EH (cell line): ENCODE measurements at regions not wholly inside any gene's neighbourhood (a gene's known extent, or its start where the extent isn't known, plus 50 kb on each side); places are given as distances from the start of the nearest gene placed in this dataset.

Experiments
- DNase-seq: peaks from one replicate; pipeline ENCODE4 v3.0.0-alpha.2; 2015; ENCODE audit warnings: low read depth

GRCh38 chr2:193562031-193562430, 1367.3 kb upstream of the TMEFF2 start:
- DNase-seq = no peak

- no peak for DNase-seq
These were observed 1366.3 kb upstream of the TMEFF2 start for GRCh38 chr2:193561054-193561453.

- no peak for DNase-seq
These were observed 1362.2 kb upstream of the TMEFF2 start for GRCh38 chr2:193556766-193557470.

- DNase-seq = no peak
These were observed 1354.9 kb upstream of the TMEFF2 start for GRCh38 chr2:193549661-193550060.

GRCh38 chr2:193542762-193543161, 1348.0 kb upstream of the TMEFF2 start:
- DNase-seq = no peak

- DNase-seq = no peak
These were observed 1344.5 kb upstream of the TMEFF2 start for GRCh38 chr2:193539188-193539587.

GRCh38 chr2:193538061-193538460, 1343.3 kb upstream of the TMEFF2 start:
- no peak for DNase-seq

- DNase-seq = no peak
These were observed 1342.8 kb upstream of the TMEFF2 start for GRCh38 chr2:193537531-193537930.

- DNase-seq = no peak
These were observed 1333.7 kb upstream of the TMEFF2 start for GRCh38 chr2:193528458-193528857.

GRCh38 chr2:193527146-193527545, 1332.4 kb upstream of the TMEFF2 start:
- DNase-seq = no peak

- no peak for DNase-seq
These were observed 1328.9 kb upstream of the TMEFF2 start for GRCh38 chr2:193523662-193524061.

- no peak for DNase-seq
These were observed 1326.8 kb upstream of the TMEFF2 start for GRCh38 chr2:193521523-193521922.

- DNase-seq = no peak
These were observed 1326.2 kb upstream of the TMEFF2 start for GRCh38 chr2:193520709-193521458.

- DNase-seq = no peak
These were observed 1323.5 kb upstream of the TMEFF2 start for GRCh38 chr2:193518041-193518817.

- DNase-seq = no peak
These were observed 1322.9 kb upstream of the TMEFF2 start for GRCh38 chr2:193517615-193518014.

GRCh38 chr2:193506035-193506434, 1311.3 kb upstream of the TMEFF2 start:
- no peak for DNase-seq

- DNase-seq = no peak
These were observed 1310.9 kb upstream of the TMEFF2 start for GRCh38 chr2:193505620-193506019.

- DNase-seq = no peak
These were observed 1307.8 kb upstream of the TMEFF2 start for GRCh38 chr2:193502363-193503035.

GRCh38 chr2:193496786-193497185, 1302.1 kb upstream of the TMEFF2 start:
- no peak for DNase-seq

GRCh38 chr2:193482557-193482956, 1287.8 kb upstream of the TMEFF2 start:
- DNase-seq = no peak

GRCh38 chr2:193480187-193480586, 1285.5 kb upstream of the TMEFF2 start:
- no peak for DNase-seq

GRCh38 chr2:193476171-193476800, 1281.6 kb upstream of the TMEFF2 start:
- DNase-seq = no peak
